Mesenchymal stem cell (in vitro differentiated cells and primary cell): ENCODE measurements at regions not wholly inside any gene's neighbourhood (a gene's known extent, or its start where the extent isn't known, plus 50 kb on each side); places are given as distances from the start of the nearest gene placed in this dataset.
"Not testable (repeated sequence)": the region's sequence is repeated elsewhere in the genome, so short reads cannot be mapped to it uniquely, and the experiment has no call there.

Experiments
- DNase-seq: peaks from one replicate; pipeline ENCODE4 v3.0.0-alpha.2; 2013
- H2AFZ ChIP-seq: one replicate; pipeline ENCODE4 v1.6.1; 2013; ENCODE audit warnings: low read depth, mild to moderate bottlenecking, control low read depth, inconsistent platforms, low read length, moderate library complexity
- H2AK5ac ChIP-seq: 2 replicates; pipeline ENCODE4 v1.6.1; 2013; ENCODE audit warnings: low read length, moderate library complexity, mild to moderate bottlenecking, inconsistent platforms; ENCODE audit not compliant: severe bottlenecking
- H2BK120ac ChIP-seq: one replicate; pipeline ENCODE4 v1.6.1; 2013; ENCODE audit warnings: low read depth, mild to moderate bottlenecking, inconsistent platforms, low read length, moderate library complexity
- H2BK12ac ChIP-seq, 2 experiments: one replicate each; pipeline ENCODE4 v1.6.1; 2013; ENCODE audit warnings: inconsistent platforms in 2 of 2, low read length in 2 of 2, mild to moderate bottlenecking in 2 of 2, moderate library complexity in 2 of 2, control low read depth in 1 of 2
- H2BK15ac ChIP-seq: one replicate; pipeline ENCODE4 v1.6.1; 2013; ENCODE audit warnings: mild to moderate bottlenecking, low read depth, inconsistent platforms; ENCODE audit not compliant: poor library complexity, severe bottlenecking
- H2BK5ac ChIP-seq: 2 replicates; pipeline ENCODE4 v1.6.1; 2013; ENCODE audit warnings: low read depth, mild to moderate bottlenecking, low read length, control low read depth, inconsistent platforms; ENCODE audit not compliant: poor library complexity, severe bottlenecking
- H3K14ac ChIP-seq, 2 experiments: one replicate each; pipeline ENCODE4 v1.6.1; 2013; ENCODE audit warnings: inconsistent platforms in 2 of 2, low read length in 2 of 2, control low read depth in 1 of 2, mild to moderate bottlenecking in 1 of 2, moderate library complexity in 1 of 2
- H3K18ac ChIP-seq, 2 experiments: one replicate each; pipeline ENCODE4 v1.6.1; 2013; ENCODE audit warnings: inconsistent platforms in 2 of 2, low read length in 2 of 2, control low read depth in 1 of 2, low read depth in 1 of 2, mild to moderate bottlenecking in 1 of 2
- H3K23ac ChIP-seq, 2 experiments: one replicate each; pipeline ENCODE4 v1.6.1; 2013; ENCODE audit warnings: inconsistent platforms in 2 of 2, low read length in 2 of 2, mild to moderate bottlenecking in 2 of 2, moderate library complexity in 2 of 2, control low read depth in 1 of 2
- H3K27ac ChIP-seq: 2 replicates; pipeline ENCODE4 v1.5.1; 2013; ENCODE audit warnings: mild to moderate bottlenecking, moderate library complexity, low read length, control low read depth, inconsistent platforms; ENCODE audit not compliant: poor library complexity, severe bottlenecking
- H3K27me3 ChIP-seq, 2 experiments: 2 replicates each; pipeline versions ENCODE4 v1.6.1 to v1.7.0; 2013; ENCODE audit warnings: low read length in 2 of 2, mild to moderate bottlenecking in 2 of 2, moderate library complexity in 2 of 2, control low read depth in 1 of 2, inconsistent platforms in 1 of 2; ENCODE audit not compliant: control insufficient read depth in 1 of 2, insufficient read depth in 1 of 2
- H3K36me3 ChIP-seq, 2 experiments: 2 replicates each; pipeline versions ENCODE4 v1.6.1 to v1.7.0; 2013; ENCODE audit warnings: low read length in 2 of 2, control low read depth in 1 of 2, inconsistent platforms in 1 of 2, low read depth in 1 of 2, mild to moderate bottlenecking in 1 of 2; ENCODE audit not compliant: insufficient read depth in 2 of 2, control insufficient read depth in 1 of 2
- H3K4ac ChIP-seq, 2 experiments: one replicate each; pipeline ENCODE4 v1.6.1; 2013; ENCODE audit warnings: inconsistent platforms in 2 of 2, low read length in 2 of 2, mild to moderate bottlenecking in 2 of 2, moderate library complexity in 2 of 2, control low read depth in 1 of 2, low read depth in 1 of 2
- H3K4me1 ChIP-seq: 2 replicates; pipeline ENCODE4 v1.6.1; 2013; ENCODE audit warnings: low read depth, low read length, control low read depth; ENCODE audit not compliant: control insufficient read depth, insufficient read depth
- H3K4me2 ChIP-seq: 2 replicates; pipeline ENCODE4 v1.6.1; 2013; ENCODE audit warnings: low read length, mild to moderate bottlenecking, inconsistent platforms; ENCODE audit not compliant: poor library complexity, severe bottlenecking
- H3K4me3 ChIP-seq, 2 experiments: 2 replicates each; pipeline versions ENCODE4 v1.5.1 to v1.7.0; 2013; ENCODE audit warnings: low read length in 2 of 2, mild to moderate bottlenecking in 2 of 2, control low read depth in 1 of 2, low read depth in 1 of 2; ENCODE audit not compliant: insufficient read depth in 1 of 2
- H3K79me1 ChIP-seq: replicated peaks from 2 replicates; pipeline ENCODE4 v1.6.1; 2013; ENCODE audit warnings: mild to moderate bottlenecking, control low read depth, low read length, inconsistent platforms; ENCODE audit not compliant: poor library complexity, severe bottlenecking
- H3K9ac ChIP-seq: 2 replicates; pipeline ENCODE4 v1.7.0; 2013; ENCODE audit warnings: mild to moderate bottlenecking, low read length, moderate library complexity
- H3K9me3 ChIP-seq: 2 replicates; pipeline ENCODE4 v1.7.0; 2013; ENCODE audit warnings: mild to moderate bottlenecking, low read length; ENCODE audit not compliant: control insufficient read depth
- H4K8ac ChIP-seq: one replicate; pipeline ENCODE4 v1.6.1; 2013; ENCODE audit warnings: inconsistent platforms, mild to moderate bottlenecking, low read length, moderate library complexity
- H4K91ac ChIP-seq: one replicate; pipeline ENCODE4 v1.6.1; 2013; ENCODE audit warnings: mild to moderate bottlenecking, low read length, inconsistent platforms
- WGBS: methylation state at CpG from one replicate; pipeline ENCODE4 v1.1.7; 2013; ENCODE audit warnings: mixed read lengths; 5-methylcytosine and 5-hydroxymethylcytosine counted together

DNA sequence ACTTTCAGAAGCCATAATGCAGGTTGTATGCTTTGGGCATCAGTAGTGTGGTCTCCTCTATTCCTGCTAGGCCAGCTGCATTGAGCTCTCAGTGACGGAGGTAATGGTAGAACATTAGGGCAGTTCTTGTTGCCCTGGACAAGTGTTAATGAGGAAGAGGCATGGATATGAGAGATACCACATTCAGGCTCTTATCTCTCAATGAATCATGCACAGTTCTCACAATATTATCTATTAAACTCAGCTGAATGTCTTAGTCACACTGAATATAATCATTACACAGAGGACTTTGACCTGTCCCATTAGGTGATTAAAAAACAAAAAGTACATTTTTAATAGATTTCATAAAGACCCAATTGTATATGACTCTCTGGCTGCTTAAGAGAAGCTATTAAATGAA lies 76.6 kb upstream of the SSBP2 start:
- H2AFZ ChIP-seq, result no peak overlapping the region
- H2AK5ac ChIP-seq, result no peak overlapping the region
- no peaks in the 10 kb centered on the region for H3K36me3 ChIP-seq
- H3K79me1 ChIP-seq, result no peaks in the 10 kb centered on the region
- 100% methylated on average over 1 of the region's 1 CpG for WGBS
- H3K4me1 ChIP-seq, result peaks cover 4% of the 10 kb centered on the region
- H4K91ac ChIP-seq, result no peak overlapping the region
- H3K9ac ChIP-seq, result no peak overlapping the region
- no peak overlapping the region for H2BK120ac ChIP-seq
- no peak overlapping the region for H2BK15ac ChIP-seq
- H2BK12ac ChIP-seq, result no peak overlapping the region
- no peak overlapping the region for H3K23ac ChIP-seq
- H3K27me3 ChIP-seq, result no peaks in the 10 kb centered on the region
- DNase-seq, result no peak
- no peak overlapping the region for H3K4ac ChIP-seq
- H3K4me2 ChIP-seq, result no peak overlapping the region
- H3K18ac ChIP-seq, result no peak overlapping the region
- H3K4me3 ChIP-seq, result no peak overlapping the region
- no peak overlapping the region for H3K14ac ChIP-seq
- no peaks in the 10 kb centered on the region for H3K9me3 ChIP-seq
- H3K27ac ChIP-seq, result no peak overlapping the region
- H4K8ac ChIP-seq, result no peak overlapping the region
- H2BK5ac ChIP-seq, result no peak overlapping the region

- peaks cover 4% of the 10 kb centered on the region for H3K4me1 ChIP-seq
- H3K4me3 ChIP-seq, result no peak overlapping the region
- no peak overlapping the region for H4K91ac ChIP-seq
- no peak overlapping the region for H2AFZ ChIP-seq
- H3K18ac ChIP-seq, result no peak overlapping the region
- no peaks in the 10 kb centered on the region for H3K36me3 ChIP-seq
- WGBS, result 68% methylated on average over 2 of the region's 2 CpGs
- no peak for DNase-seq
- no peak overlapping the region for H2BK120ac ChIP-seq
- no peak overlapping the region for H2BK5ac ChIP-seq
- H3K4me2 ChIP-seq, result no peak overlapping the region
- no peaks in the 10 kb centered on the region for H3K79me1 ChIP-seq
- no peak overlapping the region for H2AK5ac ChIP-seq
- H2BK15ac ChIP-seq, result no peak overlapping the region
- no peak overlapping the region for H3K9ac ChIP-seq
- no peaks in the 10 kb centered on the region for H3K27me3 ChIP-seq
- H2BK12ac ChIP-seq, result no peak overlapping the region
- no peak overlapping the region for H3K23ac ChIP-seq
- H3K9me3 ChIP-seq, result no peaks in the 10 kb centered on the region
- H3K14ac ChIP-seq, result no peak overlapping the region
- H3K27ac ChIP-seq, result peak overlapping the region; percentile 4
- no peak overlapping the region for H3K4ac ChIP-seq
- no peak overlapping the region for H4K8ac ChIP-seq
Observed at GRCh38 chr5:81826128-81826527, 75.2 kb upstream of the SSBP2 start.

DNA sequence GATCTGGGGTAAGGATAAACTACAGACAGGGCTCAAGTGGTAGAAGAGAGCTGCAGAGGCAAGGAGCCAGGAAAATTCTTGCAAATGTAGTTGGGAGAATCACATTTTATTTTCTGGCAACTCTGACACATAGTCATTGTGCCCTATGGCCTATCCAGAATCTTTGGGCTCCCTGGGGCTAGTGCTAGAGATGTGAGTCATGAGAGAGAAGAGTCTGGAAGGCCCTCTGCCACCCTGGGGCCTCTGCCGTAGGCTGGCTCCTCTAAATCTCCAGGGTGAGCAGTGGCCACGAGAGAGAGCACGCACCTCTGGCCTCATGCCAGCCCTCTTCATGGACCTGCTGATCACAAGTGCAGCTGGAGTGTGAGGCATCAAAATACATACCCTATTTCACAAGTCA lies 74.3 kb upstream of the SSBP2 start:
- no peak overlapping the region for H4K91ac ChIP-seq
- no peak overlapping the region for H2BK5ac ChIP-seq
- no peak overlapping the region for H2BK12ac ChIP-seq
- H3K4ac ChIP-seq, result no peak overlapping the region
- 63% methylated on average over 3 of the region's 3 CpGs for WGBS
- H3K14ac ChIP-seq, result no peak overlapping the region
- no peak overlapping the region for H3K4me3 ChIP-seq
- no peak overlapping the region for H2AFZ ChIP-seq
- no peak overlapping the region for H3K4me2 ChIP-seq
- H3K9me3 ChIP-seq, result no peaks in the 10 kb centered on the region
- H3K23ac ChIP-seq, result no peak overlapping the region
- H3K27ac ChIP-seq, result peak overlapping the region; percentile 16
- H2BK15ac ChIP-seq, result no peak overlapping the region
- H3K4me1 ChIP-seq, result peaks cover 4% of the 10 kb centered on the region
- H2BK120ac ChIP-seq, result no peak overlapping the region
- no peaks in the 10 kb centered on the region for H3K27me3 ChIP-seq
- H3K36me3 ChIP-seq, result no peaks in the 10 kb centered on the region
- H4K8ac ChIP-seq, result no peak overlapping the region
- no peak overlapping the region for H2AK5ac ChIP-seq
- H3K9ac ChIP-seq, result no peak overlapping the region
- H3K79me1 ChIP-seq, result no peaks in the 10 kb centered on the region
- peak; percentile 70 for DNase-seq
- no peak overlapping the region for H3K18ac ChIP-seq

GRCh38 chr5:81823736-81824135 lies 72.8 kb upstream of the SSBP2 start:
- not testable (repeated sequence) for H3K79me1 ChIP-seq, H3K4me1 ChIP-seq, H3K36me3 ChIP-seq, H2BK12ac ChIP-seq, H2AFZ ChIP-seq, DNase-seq, H3K14ac ChIP-seq, H4K8ac ChIP-seq, H3K4me3 ChIP-seq, H2BK5ac ChIP-seq, H4K91ac ChIP-seq, H3K18ac ChIP-seq, H3K9me3 ChIP-seq, H3K23ac ChIP-seq, H2BK120ac ChIP-seq, H3K4ac ChIP-seq, H3K27ac ChIP-seq, H3K4me2 ChIP-seq, H3K9ac ChIP-seq, H2AK5ac ChIP-seq, H2BK15ac ChIP-seq, H3K27me3 ChIP-seq
- 97% methylated on average over 21 of the region's 24 CpGs for WGBS
